ENCODE measurements at regions not wholly inside any gene's neighbourhood (a gene's known extent, or its start where the extent isn't known, plus 50 kb on each side); places are given as distances from the start of the nearest gene placed in this dataset.

- Mint-ChIP-seq H3K9me3 (ENCODE audit: low read depth) (peaks cover 2% of the 10 kb centered on the region), H3K27me3 (ENCODE audit: low read depth) (peaks cover 25% of the 10 kb centered on the region), H3K27ac (ENCODE audit: unreplicated experiment) (no peak overlapping the region), H3K36me3 (ENCODE audit: low read depth) (no peaks in the 10 kb centered on the region), H3K4me3 (ENCODE audit: unreplicated experiment) (no peak overlapping the region), H3K4me1 (ENCODE audit: low read depth) (no peaks in the 10 kb centered on the region)
- no peak for TF ChIP-seq CTCF (IDR thresholded peaks at IDR 0.05)
- no peak for DNase-seq (ENCODE audit: low spot score)
Observed at GRCh38 chr2:41417511-41417910, 630.3 kb upstream of the PKDCC start.

GRCh38 chr2:41420219-41420618 lies 627.6 kb upstream of the PKDCC start:
- peaks cover 9% of the 10 kb centered on the region for H3K9me3 Mint-ChIP-seq (ENCODE audit: low read depth)

GRCh38 chr2:41420872-41421271 lies 626.9 kb upstream of the PKDCC start:
- Mint-ChIP-seq H3K27ac (ENCODE audit: unreplicated experiment) (no peak overlapping the region), H3K4me3 (ENCODE audit: unreplicated experiment) (no peak overlapping the region), H3K27me3 (ENCODE audit: low read depth) (peaks cover 20% of the 10 kb centered on the region), H3K9me3 (ENCODE audit: low read depth) (peaks cover 9% of the 10 kb centered on the region), H3K4me1 (ENCODE audit: low read depth) (no peaks in the 10 kb centered on the region), H3K36me3 (ENCODE audit: low read depth) (no peaks in the 10 kb centered on the region)
- no peak for DNase-seq (ENCODE audit: low spot score)
- no peak for TF ChIP-seq CTCF (IDR thresholded peaks at IDR 0.05)

More at GRCh38 chr2:41420219-41420618, 627.6 kb upstream of the PKDCC start:
- peaks cover 24% of the 10 kb centered on the region for H3K27me3 Mint-ChIP-seq (ENCODE audit: low read depth)
- H3K4me3 Mint-ChIP-seq (ENCODE audit: unreplicated experiment), result no peak overlapping the region
- H3K27ac Mint-ChIP-seq (ENCODE audit: unreplicated experiment), result no peak overlapping the region
- no peaks in the 10 kb centered on the region for H3K36me3 Mint-ChIP-seq (ENCODE audit: low read depth)
- no peaks in the 10 kb centered on the region for H3K4me1 Mint-ChIP-seq (ENCODE audit: low read depth)
- DNase-seq (ENCODE audit: low spot score), result no peak
- TF ChIP-seq CTCF (IDR thresholded peaks at IDR 0.05), result no peak

GRCh38 chr2:41431756-41432155 lies 616.1 kb upstream of the PKDCC start:
- no peaks in the 10 kb centered on the region for H3K4me1 Mint-ChIP-seq (ENCODE audit: low read depth)
- no peak overlapping the region for H3K27ac Mint-ChIP-seq (ENCODE audit: unreplicated experiment)
- H3K36me3 Mint-ChIP-seq (ENCODE audit: low read depth), result no peaks in the 10 kb centered on the region
- no peak overlapping the region for H3K4me3 Mint-ChIP-seq (ENCODE audit: unreplicated experiment)
- H3K27me3 Mint-ChIP-seq (ENCODE audit: low read depth), result peaks cover 9% of the 10 kb centered on the region
- DNase-seq (ENCODE audit: low spot score), result no peak
- H3K9me3 Mint-ChIP-seq (ENCODE audit: low read depth), result peaks cover 5% of the 10 kb centered on the region
- no peak for TF ChIP-seq CTCF (IDR thresholded peaks at IDR 0.05)

- DNase-seq (ENCODE audit: low spot score), result no peak
- peaks cover 8% of the 10 kb centered on the region for H3K27me3 Mint-ChIP-seq (ENCODE audit: low read depth)
- no peaks in the 10 kb centered on the region for H3K36me3 Mint-ChIP-seq (ENCODE audit: low read depth)
- no peak for TF ChIP-seq CTCF (IDR thresholded peaks at IDR 0.05)
- H3K4me3 Mint-ChIP-seq (ENCODE audit: unreplicated experiment), result no peak overlapping the region
- peaks cover 12% of the 10 kb centered on the region for H3K9me3 Mint-ChIP-seq (ENCODE audit: low read depth)
- H3K27ac Mint-ChIP-seq (ENCODE audit: unreplicated experiment), result no peak overlapping the region
- H3K4me1 Mint-ChIP-seq (ENCODE audit: low read depth), result no peaks in the 10 kb centered on the region
Observed at GRCh38 chr2:41432459-41432858, 615.4 kb upstream of the PKDCC start.

Measured in chondrocyte (in vitro differentiated cells).